H54 (cell line): ENCODE measurements at regions not wholly inside any gene's neighbourhood (a gene's known extent, or its start where the extent isn't known, plus 50 kb on each side); places are given as distances from the start of the nearest gene placed in this dataset.
"Not testable (repeated sequence)": the region's sequence is repeated elsewhere in the genome, so short reads cannot be mapped to it uniquely, and the experiment has no call there.

ENCODE experiments used
- DNase-seq: peaks from one replicate; pipeline ENCODE4 v3.0.0; 2011; ENCODE audit warnings: low spot score, mixed read lengths; ENCODE audit not compliant: insufficient read length
- FAIRE-seq: peaks from 3 replicates; lab custom pipeline; 2011; peaks lifted over from hg19 to GRCh38; lab: Jason Lieb, UNC
- POLR2A ChIP-seq: IDR thresholded peaks from 2 replicates; pipeline ENCODE4 v1.6.1; 2011; ENCODE audit warnings: low read depth, mild to moderate bottlenecking, low read length

GRCh38 chr5:19266791-19267190 is 721.2 kb downstream of the CDH18 start:
- FAIRE-seq, result no peak
- DNase-seq, result no peak
- TF ChIP-seq POLR2A, result no peak

GRCh38 chr5:19270153-19270552 is 717.8 kb downstream of the CDH18 start:
- no peak for DNase-seq
- no peak for FAIRE-seq
- no peak for TF ChIP-seq POLR2A

GRCh38 chr5:19274578-19274977 is 713.4 kb downstream of the CDH18 start:
- DNase-seq, result no peak
- FAIRE-seq, result no peak
- TF ChIP-seq POLR2A, result no peak

- no peak for TF ChIP-seq POLR2A
- FAIRE-seq, result no peak
- no peak for DNase-seq
Measured at GRCh38 chr5:19285286-19285685, 702.7 kb downstream of the CDH18 start.

DNA sequence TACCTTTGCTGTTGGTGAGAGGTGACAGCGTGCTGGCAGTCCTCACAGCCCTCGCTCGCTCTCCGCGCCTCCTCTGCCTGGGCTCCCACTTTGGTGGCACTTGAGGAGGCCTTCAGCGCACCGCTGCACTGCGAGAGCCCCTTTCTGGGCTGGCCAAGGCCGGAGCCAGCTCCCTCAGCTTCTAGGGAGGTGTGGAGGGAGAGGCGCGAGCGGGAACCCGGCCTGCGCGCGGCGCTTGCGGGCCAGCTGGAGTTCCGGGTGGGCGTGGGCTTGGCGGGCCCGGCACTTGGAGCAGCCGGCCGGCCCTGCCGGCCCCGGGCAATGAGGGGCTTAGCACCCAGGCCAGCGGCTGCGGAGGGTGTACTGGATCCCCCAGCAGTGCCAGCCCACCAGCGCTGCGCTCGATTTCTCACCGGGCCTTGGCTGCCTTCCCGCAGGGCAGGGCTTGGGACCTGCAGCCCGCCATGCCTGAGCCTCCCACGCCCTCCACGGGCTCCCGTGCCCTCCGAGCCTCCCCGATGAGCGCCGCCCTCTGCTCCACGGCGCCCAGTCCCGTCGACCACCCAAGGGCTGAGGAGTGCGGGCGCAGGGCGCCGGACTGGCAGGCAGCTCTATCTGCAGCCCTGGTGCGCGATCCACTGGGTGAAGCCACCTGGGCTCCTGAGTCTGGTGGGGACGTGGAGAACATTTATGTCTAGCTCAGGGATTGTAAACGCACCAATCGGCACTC is 700.3 kb downstream of the CDH18 start:
- FAIRE-seq, DNase-seq: not testable (repeated sequence)

GRCh38 chr5:19288311-19288710 is 699.7 kb downstream of the CDH18 start:
- FAIRE-seq, DNase-seq: not testable (repeated sequence)

DNA sequence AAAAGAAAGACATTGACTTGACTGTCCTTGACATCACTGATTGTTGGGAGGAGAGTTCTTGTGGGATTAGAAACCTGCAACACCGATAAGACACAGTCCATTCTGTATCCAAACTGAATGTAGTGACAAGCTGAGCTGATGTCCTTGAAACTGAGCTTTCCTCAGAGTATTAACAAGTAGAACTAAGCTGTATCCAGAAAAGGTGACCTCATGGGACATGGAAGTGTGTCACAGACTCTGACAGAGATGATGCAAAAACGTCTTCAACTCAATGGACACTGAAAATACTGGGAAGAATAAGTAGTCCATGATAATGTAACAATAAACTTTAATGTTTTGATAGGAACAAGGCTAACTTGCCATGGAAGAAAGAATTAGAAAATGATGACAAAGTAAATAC is 690.1 kb downstream of the CDH18 start:
- FAIRE-seq (peak; percentile 91), DNase-seq (no peak)
- no peak for TF ChIP-seq POLR2A

GRCh38 chr5:19301271-19301670 is 686.7 kb downstream of the CDH18 start:
- TF ChIP-seq POLR2A, result no peak
- FAIRE-seq (no peak), DNase-seq (no peak)

- no peak for TF ChIP-seq POLR2A
- peak; percentile 100 for FAIRE-seq
- peak; percentile 54 for DNase-seq
Measured at GRCh38 chr5:19314840-19315239, 673.2 kb downstream of the CDH18 start.

- DNase-seq (no peak), FAIRE-seq (no peak)
- no peak for TF ChIP-seq POLR2A
Measured at GRCh38 chr5:19319252-19319651, 668.7 kb downstream of the CDH18 start.

DNA sequence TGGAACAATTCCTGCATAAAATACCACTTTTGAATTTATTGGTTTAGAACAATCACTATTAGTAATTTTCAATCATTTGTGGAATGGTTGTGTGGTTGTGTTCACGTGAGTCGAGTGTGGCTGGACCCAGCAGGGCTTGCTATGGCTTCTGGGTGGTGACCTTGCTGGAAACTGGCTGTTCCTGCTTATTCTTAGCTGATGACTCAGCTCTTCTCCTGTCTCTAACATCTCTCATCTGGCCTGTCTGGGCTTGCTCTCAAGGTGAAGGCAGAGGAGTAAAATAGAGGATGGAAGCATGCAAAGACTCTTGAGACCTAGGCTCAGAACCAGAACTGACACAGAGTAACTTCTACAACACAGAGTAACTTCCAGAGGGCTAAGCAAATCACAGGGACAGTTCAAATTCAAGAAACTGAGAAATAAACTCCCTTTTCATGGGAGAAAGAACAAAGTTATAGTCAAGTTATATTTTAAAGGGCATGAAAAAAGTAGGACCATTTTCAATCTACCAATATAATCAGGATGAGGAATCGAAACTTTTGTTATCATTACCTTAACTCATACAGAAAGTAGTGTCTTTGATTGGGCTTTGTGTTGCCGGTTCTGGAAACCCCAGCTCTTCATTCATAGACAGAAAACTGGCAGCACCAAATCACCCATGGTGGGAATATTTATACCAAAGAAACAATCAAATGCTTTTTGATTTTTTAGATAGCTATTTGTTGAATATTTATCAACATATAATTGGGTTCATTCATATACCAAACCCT is 665.1 kb downstream of the CDH18 start:
- TF ChIP-seq POLR2A, result no peak
- peak; percentile 17 for DNase-seq
- FAIRE-seq, result peak; percentile 98

GRCh38 chr5:19334278-19334677 is 653.7 kb downstream of the CDH18 start:
- FAIRE-seq (peak; percentile 30), DNase-seq (no peak)
- TF ChIP-seq POLR2A, result no peak

DNA sequence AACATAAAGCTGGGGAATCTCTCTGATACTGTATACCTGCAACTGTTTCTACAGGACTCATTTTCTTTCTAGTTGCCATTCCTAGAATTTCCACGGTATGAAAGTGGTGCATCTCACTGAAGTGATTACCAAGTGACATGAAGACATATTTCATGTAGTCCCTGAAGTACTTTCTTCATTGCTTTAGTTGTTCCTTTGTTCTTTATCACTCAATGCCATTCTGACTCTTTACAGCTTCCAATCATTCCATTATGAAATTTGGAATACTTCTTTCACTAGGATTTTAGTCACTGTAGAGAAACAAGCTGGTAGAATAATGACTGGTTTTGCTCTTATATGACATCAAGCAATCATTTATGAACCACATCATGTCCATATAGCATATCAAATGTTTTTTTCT is 645.1 kb downstream of the CDH18 start:
- peak; percentile 67 for FAIRE-seq
- no peak for DNase-seq
- TF ChIP-seq POLR2A, result no peak

DNA sequence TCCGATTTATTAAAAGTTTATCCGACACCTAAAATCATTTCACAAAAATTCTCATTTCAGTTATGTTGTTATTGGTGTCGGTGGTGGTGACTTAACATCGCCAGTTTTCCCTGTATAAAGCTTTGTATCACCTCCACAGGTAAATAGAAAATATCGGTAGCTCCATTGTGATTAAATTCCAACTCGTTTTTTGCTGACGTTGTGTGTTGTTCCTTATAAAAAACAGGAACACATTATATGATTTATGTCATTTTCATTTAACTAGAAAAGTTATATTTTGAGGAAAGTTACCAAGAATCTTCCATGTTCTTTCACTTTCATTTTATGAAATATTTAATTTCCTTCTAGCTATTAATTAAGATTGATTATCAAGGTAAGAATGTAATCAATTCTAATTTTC is 635.9 kb downstream of the CDH18 start:
- DNase-seq (no peak), FAIRE-seq (peak; percentile 36)
- no peak for TF ChIP-seq POLR2A

DNA sequence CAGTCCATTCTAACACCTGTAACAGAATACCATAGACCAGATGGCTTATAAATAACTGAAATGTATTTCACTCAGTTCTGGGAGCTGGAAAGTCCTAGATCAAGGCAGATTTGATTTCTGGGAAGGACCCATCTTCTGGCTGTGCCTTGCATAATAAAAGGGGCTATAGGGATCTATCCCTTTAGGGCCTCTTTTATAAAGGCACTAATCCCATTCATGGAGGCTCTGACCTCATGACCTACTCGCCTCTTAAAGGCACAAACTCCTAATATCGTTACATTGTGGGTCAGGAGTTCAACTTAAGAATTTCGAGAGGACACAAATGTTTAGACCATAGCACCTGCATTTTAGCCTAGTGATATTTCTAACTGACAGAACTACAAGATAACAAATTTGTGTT is 619.0 kb downstream of the CDH18 start:
- TF ChIP-seq POLR2A, result no peak
- DNase-seq, result no peak
- no peak for FAIRE-seq
